Activated CD8-positive, alpha-beta T cell treated with anti-CD3 and anti-CD28 coated beads for 36 hours (primary cell): ENCODE measurements at regions not wholly inside any gene's neighbourhood (a gene's known extent, or its start where the extent isn't known, plus 50 kb on each side); places are given as distances from the start of the nearest gene placed in this dataset.

Experiments
- ATAC-seq: fragments of 200-7000 bp; cut with Tn5 transposase; one replicate; pipeline ENCODE4 v1.10.0; 2021; ENCODE audit warnings: mild to moderate bottlenecking, moderate library complexity
- CTCF ChIA-PET: fragments of 350-600 bp; sonication (Branson Sonifier 250); formaldehyde crosslinking; loops from one replicate; lab custom pipeline; 2021; ENCODE audit warnings: antibody characterized with exemption; lab: Charles Lee
- POLR2A ChIA-PET: fragments of 350-600 bp; sonication (Branson Sonifier 250); formaldehyde crosslinking; loops from one replicate; lab custom pipeline; 2021; ENCODE audit warnings: antibody characterized with exemption; lab: Charles Lee
- DNase-seq: peaks from one replicate; pipeline ENCODE4 v3.0.0-alpha.2; 2020
- H3K27ac Mint-ChIP-seq: one replicate; pipeline ENCODE4 v1.8.0; 2021; ENCODE audit warnings: mild to moderate bottlenecking, mixed read lengths
- H3K27me3 Mint-ChIP-seq: one replicate; pipeline ENCODE4 v1.8.0; 2021; ENCODE audit warnings: mixed read lengths
- H3K36me3 Mint-ChIP-seq: one replicate; pipeline ENCODE4 v1.8.0; 2021; ENCODE audit warnings: low read depth, mixed read lengths
- H3K4me1 Mint-ChIP-seq: one replicate; pipeline ENCODE4 v1.8.0; 2021; ENCODE audit warnings: low read depth, mixed read lengths
- H3K4me3 Mint-ChIP-seq: one replicate; pipeline ENCODE4 v1.8.0; 2021; ENCODE audit warnings: mild to moderate bottlenecking, moderate library complexity, mixed read lengths
- H3K9me3 Mint-ChIP-seq: one replicate; pipeline ENCODE4 v1.8.0; 2021; ENCODE audit warnings: mixed read lengths
- CTCF ChIP-seq: fragments of 200-600 bp; IDR thresholded peaks from one replicate; pipeline ENCODE4 v1.8.0; 2022; ENCODE audit warnings: antibody characterized with exemption, mild to moderate bottlenecking
- intact Hi-C: fragments of 100-400 bp; cut with micrococcal nuclease; formaldehyde crosslinking; loops from one replicate; pipeline ENCODE4 v1.10.0; 2022

DNA sequence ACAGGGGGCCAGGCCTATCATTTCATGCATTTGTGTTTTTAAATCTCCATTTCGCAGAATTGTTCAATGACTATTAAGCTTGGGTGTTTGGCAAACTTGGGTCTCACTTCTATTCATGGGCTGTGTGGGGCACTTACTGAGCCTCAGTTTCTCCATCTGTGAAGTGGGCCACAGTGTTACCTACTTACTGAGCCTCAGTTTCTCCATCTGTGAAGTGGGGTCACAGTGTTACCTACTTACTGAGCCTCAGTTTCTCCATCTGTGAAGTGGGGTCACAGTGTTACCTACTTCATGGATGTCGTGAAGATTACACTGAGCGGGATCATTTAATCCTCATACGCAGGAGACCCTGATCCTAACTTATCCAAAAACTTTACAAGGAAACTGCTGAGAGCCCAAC is 115.1 kb upstream of the STX18 start:
- intact Hi-C loops, result no loop called here
- Mint-ChIP-seq H3K4me1 (peaks cover 2% of the 10 kb centered on the region), H3K9me3 (no peaks in the 10 kb centered on the region), H3K27me3 (no peaks in the 10 kb centered on the region), H3K4me3 (no peak overlapping the region), H3K27ac (no peak overlapping the region), H3K36me3 (peaks cover 6% of the 10 kb centered on the region)
- DNase-seq (no peak), ATAC-seq (no peak)
- no peak for TF ChIP-seq CTCF
- ChIA-PET POLR2A (no interaction called here), CTCF (no interaction called here)

GRCh38 chr4:4655901-4656300 is 114.1 kb upstream of the STX18 start:
- Mint-ChIP-seq H3K27me3 (no peaks in the 10 kb centered on the region), H3K36me3 (peaks cover 6% of the 10 kb centered on the region), H3K4me1 (no peaks in the 10 kb centered on the region), H3K4me3 (no peak overlapping the region), H3K9me3 (no peaks in the 10 kb centered on the region), H3K27ac (no peak overlapping the region)
- no peak for ATAC-seq
- intact Hi-C loops, result no loop called here
- ChIA-PET CTCF (no interaction called here), POLR2A (no interaction called here)
- no peak for TF ChIP-seq CTCF
- DNase-seq, result no peak

DNA sequence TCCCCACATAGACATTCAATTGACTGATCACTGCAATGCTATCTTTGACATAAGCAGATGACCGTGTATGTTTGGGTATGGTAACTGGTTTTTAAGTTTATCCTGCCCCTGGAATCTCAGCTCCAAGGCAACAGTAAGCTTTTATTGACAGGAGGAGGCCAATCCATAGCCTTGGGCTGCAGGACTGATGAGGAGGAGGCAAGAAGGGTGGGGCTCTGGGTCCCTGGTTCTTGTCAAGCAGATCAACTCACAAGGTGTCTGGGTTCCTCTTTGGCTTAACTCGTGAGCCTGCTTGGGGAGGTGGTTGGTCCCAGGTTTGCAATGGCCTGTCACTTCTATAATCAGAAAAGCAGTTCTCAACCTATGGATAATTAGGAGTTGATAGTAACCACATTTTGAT is 113.2 kb upstream of the STX18 start:
- ATAC-seq (no peak), DNase-seq (no peak)
- Mint-ChIP-seq H3K27ac (no peak overlapping the region), H3K4me3 (no peak overlapping the region), H3K4me1 (no peaks in the 10 kb centered on the region), H3K27me3 (no peaks in the 10 kb centered on the region), H3K9me3 (no peaks in the 10 kb centered on the region), H3K36me3 (peaks cover 6% of the 10 kb centered on the region)
- ChIA-PET CTCF (no interaction called here), POLR2A (no interaction called here)
- no peak for TF ChIP-seq CTCF
- intact Hi-C loops, result no loop called here

- Mint-ChIP-seq H3K9me3 (no peaks in the 10 kb centered on the region), H3K4me3 (no peak overlapping the region), H3K4me1 (no peaks in the 10 kb centered on the region), H3K36me3 (peaks cover 9% of the 10 kb centered on the region), H3K27me3 (no peaks in the 10 kb centered on the region), H3K27ac (no peak overlapping the region)
- ATAC-seq, result no peak
- DNase-seq, result no peak
- ChIA-PET CTCF (no interaction called here), POLR2A (no interaction called here)
- intact Hi-C loops, result no loop called here
- no peak for TF ChIP-seq CTCF
Measured at GRCh38 chr4:4651811-4652755, 110.2 kb upstream of the STX18 start.

DNA sequence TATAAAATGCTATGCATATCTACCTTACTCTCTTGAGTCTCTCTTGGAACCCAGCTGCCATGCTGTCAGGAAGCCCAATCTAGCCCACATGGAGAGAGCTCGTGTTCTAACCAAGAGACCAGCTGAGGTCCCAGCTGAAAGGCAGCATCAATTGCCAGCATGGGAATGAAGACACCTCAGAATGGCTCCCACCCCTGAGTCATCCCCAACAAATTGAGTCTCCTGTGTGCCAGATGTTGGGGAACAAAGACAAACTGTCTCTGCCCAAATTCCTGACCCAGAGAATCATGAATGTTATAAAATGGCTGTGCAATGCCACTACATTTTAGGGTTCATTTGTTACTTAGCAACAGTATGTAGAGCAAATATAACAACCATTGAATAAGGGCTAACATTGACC is 105.2 kb upstream of the STX18 start:
- H3K4me3 Mint-ChIP-seq, result no peak overlapping the region
- peaks cover 2% of the 10 kb centered on the region for H3K9me3 Mint-ChIP-seq
- peaks cover 3% of the 10 kb centered on the region for H3K36me3 Mint-ChIP-seq
- ATAC-seq (no peak), DNase-seq (no peak)
- intact Hi-C loops, result no loop called here
- no peak overlapping the region for H3K27ac Mint-ChIP-seq
- no peak for TF ChIP-seq CTCF
- ChIA-PET CTCF (no interaction called here), POLR2A (no interaction called here)
- no peaks in the 10 kb centered on the region for H3K27me3 Mint-ChIP-seq
- no peaks in the 10 kb centered on the region for H3K4me1 Mint-ChIP-seq
